Left cardiac atrium (tissue), 4 donors: ENCODE measurements at regions not wholly inside any gene's neighbourhood (a gene's known extent, or its start where the extent isn't known, plus 50 kb on each side); places are given as distances from the start of the nearest gene placed in this dataset.

Source experiments
- ATAC-seq, 2 donors: fragments of 200-7000 bp; cut with Tn5 transposase; one replicate each; pipeline ENCODE4 v1.9.1; 2020; ENCODE audit warnings: mild to moderate bottlenecking in 2 of 2, moderate library complexity in 2 of 2
- DNase-seq: peaks from one replicate; pipeline ENCODE4 v3.0.0-alpha.2; 2020
- intact Hi-C, 2 donors: fragments of 100-400 bp; cut with DNase I; formaldehyde crosslinking; loops; one replicate each; pipeline versions ENCODE4 v1.14.1 to v1.15.1; 2022 to 2023
- donor health status: DM: no; HTN: yes; CAD: no.
- donor health status: DM: no; HTN: yes; CAD: no; lungs with severe emphysema.
- donor health status: DM: yes; HTN: yes; CAD: no.
- donor health status: Dilated cardiomyopathy.

DNA sequence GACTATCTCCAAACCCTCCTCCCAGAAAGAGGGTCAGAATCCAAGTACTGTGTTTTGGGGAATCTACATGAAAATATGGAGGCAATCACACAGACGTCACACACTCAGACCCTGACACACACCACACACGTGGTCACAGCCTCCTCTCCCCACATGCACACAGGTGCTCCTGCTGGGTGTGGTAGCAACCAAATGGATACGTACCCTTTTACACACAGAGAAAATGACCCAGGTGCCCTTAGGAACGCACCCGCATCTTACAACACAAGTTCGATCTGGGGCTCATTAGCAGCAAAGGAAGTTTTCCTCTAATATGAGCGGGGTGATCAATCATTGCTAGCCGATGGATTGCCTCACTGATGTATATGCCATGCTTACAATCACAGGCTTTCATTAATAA is 480.2 kb upstream of the KLF4 start:
- DNase-seq (no peak), ATAC-seq (no peak)
- intact Hi-C loops, result no loop called here

DNA sequence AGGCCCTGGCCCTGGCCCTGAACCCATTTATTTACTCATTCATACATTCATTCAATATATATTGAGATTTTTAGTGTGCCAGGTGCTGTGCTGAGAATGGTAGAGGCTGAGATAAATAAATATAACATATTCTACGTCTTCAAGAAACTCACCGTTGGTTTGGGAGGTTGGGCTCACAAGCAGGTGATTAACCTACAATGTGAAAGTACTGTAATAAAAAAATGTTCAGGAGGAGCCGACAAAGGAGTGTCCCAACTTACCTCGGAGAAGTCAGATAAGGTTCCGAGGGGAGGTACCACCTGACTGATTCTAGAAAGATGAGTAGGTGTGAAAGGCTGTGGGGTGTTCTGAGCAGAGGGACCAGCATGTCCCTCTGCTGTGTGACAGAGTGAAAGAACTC is 479.6 kb upstream of the KLF4 start:
- intact Hi-C loops, result no loop called here
- DNase-seq, result no peak
- ATAC-seq, result no peak

DNA sequence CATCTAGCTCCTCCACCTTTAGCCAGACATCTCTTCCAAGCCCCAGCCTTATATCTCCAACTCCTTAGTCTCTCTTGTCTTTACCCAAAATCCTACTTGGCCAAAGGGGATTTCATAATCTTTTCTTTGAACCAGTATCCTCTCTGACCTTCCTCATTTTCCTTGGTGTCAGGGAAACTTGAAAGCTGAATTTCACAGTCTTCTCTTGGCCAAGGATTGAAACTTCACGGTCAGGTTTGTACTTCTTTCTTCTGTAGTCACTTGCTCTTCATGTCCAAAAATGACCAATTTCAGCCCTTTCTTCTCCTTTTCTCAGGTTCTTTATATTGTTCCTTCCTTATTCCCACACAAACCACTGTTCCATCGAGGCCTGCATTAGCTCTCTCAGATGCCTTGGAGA is 473.7 kb upstream of the KLF4 start:
- no peak for DNase-seq
- intact Hi-C loops, result no loop called here
- no peak for ATAC-seq

DNA sequence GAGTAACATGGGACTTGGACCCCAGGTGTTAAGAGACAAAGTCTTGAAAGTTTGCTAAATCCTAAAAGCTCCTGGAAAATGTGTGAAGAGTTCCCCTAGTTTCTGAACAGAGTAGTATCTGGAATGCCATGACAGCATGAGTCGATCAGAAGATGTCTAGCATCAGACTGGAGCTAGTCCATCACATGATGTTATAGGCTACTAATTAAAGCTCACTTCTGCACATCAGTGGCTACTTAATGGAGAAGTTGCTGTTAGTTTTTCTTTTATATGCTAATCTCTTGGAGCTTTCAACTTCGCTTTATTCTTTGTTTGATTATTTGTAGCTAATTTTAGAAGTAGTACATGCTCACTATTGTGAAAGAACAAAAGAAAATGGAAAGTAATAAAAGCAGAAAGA is 471.3 kb upstream of the KLF4 start:
- intact Hi-C loops, result no loop called here
- ATAC-seq (no peak), DNase-seq (no peak)

DNA sequence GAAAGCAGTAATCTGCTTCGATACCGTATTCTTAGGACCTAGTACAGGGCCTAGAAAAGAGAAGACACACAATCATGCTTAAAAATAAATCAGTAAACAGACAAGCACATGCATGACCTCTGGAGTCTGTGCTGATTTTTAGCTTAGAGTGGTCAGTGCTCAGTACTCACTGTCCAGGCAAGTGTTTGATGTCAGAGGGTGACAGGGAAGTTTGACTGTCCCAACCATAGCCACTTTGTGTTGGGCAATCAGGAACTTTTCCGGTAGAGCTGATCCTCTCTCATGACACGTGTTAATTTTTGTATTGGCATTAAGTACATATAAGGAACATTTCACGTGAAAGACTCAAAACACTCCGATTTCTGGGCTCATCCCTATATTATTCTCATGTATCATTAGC is 464.7 kb upstream of the KLF4 start:
- DNase-seq (no peak), ATAC-seq (peak in 1 of 2 donors; percentile 43)
- intact Hi-C loops, result no loop called here

DNA sequence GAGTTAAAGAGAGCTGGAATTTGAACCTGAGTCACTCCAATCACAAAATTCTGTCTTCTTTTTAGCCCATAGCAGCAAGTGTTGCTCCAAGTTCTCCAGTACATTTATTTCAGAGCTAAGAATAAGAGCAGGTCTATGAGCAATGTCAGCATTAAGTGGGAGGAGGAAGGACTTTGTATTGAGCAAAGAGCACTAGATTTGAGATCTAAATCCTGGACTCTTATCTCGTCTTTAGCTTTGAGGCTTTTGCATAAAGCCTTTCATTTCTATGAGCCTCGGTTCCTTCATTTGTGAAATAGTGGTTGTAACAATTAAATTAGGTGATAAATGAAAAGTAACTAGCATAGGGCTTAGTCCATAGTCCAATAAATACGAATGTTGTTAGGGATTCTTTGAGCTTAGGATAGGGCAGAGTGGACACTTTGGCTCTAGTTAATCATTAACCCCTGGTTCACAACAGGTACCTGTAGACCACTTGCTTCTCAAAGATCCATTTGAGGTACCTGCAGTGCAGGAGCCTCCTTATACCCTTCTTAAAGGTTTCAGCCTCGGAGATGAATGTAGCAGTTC is 464.1 kb upstream of the KLF4 start:
- intact Hi-C loops, result no loop called here
- ATAC-seq (no peak), DNase-seq (no peak)

DNA sequence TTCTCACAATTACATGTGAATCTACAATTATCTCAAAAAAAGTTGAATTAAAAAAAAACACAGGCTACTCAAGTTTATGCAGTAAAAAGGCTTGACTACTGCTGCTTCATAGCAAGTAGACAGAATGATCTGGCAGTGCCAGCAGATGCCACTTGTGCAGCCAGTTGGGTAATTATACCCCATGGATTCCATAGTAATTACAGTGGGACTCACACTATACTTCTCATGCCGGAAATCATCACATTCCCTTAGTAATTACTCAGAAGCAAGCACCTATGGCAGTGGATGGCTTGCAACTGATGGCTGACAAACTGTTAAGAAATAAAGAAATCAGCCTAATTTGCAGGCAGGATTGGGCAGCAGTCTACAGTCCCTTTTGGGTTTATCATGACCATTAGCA is 463.2 kb upstream of the KLF4 start:
- DNase-seq (no peak), ATAC-seq (no peak)
- intact Hi-C loops, result no loop called here

DNA sequence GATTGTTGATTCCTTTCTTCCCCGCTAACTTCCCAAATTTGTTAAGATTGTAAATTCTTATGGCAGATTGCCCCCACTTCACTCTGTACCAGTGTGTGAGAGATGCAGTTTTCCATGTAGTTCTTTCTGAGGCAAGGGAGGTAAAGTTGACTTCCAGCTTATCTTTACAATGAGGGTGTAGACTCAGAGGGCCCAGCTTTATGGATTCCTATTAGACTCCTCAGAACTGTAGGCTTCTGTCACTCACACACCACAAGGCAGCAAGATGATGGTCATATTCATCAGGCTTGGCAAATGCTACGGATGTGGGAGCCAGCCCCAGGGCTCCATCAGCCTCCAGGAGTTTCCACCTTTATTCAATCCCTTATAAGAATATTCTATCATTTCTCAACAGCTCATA is 461.9 kb upstream of the KLF4 start:
- ATAC-seq (no peak), DNase-seq (no peak)
- intact Hi-C loops, result no loop called here

DNA sequence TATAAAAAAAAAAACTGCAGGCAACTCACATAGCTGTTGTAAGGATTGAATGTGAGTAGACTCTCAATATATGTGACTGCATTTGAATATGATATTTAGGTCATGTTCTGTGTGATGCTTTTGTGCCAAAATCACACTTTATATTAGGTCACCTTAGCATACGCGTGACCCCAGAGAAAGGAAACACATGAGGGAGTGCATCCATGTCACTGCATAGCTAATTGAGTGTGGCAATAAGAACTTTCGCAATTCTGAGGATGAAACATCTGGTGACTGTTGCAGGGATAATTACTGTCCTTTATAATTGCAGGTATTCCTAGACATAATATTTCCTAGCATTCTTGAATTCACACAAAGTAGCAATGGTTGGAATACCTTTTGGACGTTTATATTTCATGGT is 459.5 kb upstream of the KLF4 start:
- ATAC-seq (no peak), DNase-seq (no peak)
- intact Hi-C loops, result no loop called here

DNA sequence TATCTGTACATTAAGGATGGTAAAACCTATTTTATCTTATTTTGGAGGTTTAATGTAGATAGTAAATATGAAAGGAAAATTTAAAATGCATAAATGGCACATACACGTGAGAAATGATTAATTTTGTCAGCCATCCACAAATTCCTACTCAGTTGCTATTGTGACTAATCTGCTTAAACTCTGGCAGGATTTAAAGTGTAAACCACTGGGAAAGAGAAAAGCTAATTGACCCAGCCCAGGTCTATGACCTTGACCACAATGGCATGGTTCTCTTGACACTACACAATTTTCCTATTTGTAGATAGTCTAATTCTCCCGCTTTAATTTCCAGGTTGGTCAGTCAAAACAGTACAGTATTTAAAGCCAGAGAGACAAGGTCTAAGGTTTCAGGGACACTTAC is 459.0 kb upstream of the KLF4 start:
- DNase-seq (no peak), ATAC-seq (no peak)
- intact Hi-C loops, result no loop called here

DNA sequence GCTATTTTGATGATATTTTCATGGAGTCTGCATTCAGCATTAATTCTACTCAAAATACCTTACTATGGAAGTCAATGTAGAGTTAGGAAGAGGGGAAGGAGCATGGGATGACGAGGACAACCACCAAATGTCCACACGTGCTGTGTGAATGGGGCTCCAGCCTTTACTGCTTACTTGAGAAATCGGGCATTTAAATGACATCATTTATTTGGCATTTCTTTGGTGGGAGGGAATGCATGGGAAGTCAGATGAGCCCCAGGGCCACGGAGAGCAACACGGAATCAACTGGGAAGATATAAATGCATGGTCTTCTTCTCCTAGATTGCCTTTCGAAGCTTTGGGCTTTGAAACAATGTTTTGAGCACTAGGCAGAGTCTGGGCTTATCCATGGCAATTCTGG is 458.5 kb upstream of the KLF4 start:
- ATAC-seq (no peak), DNase-seq (no peak)
- intact Hi-C loops, result no loop called here

DNA sequence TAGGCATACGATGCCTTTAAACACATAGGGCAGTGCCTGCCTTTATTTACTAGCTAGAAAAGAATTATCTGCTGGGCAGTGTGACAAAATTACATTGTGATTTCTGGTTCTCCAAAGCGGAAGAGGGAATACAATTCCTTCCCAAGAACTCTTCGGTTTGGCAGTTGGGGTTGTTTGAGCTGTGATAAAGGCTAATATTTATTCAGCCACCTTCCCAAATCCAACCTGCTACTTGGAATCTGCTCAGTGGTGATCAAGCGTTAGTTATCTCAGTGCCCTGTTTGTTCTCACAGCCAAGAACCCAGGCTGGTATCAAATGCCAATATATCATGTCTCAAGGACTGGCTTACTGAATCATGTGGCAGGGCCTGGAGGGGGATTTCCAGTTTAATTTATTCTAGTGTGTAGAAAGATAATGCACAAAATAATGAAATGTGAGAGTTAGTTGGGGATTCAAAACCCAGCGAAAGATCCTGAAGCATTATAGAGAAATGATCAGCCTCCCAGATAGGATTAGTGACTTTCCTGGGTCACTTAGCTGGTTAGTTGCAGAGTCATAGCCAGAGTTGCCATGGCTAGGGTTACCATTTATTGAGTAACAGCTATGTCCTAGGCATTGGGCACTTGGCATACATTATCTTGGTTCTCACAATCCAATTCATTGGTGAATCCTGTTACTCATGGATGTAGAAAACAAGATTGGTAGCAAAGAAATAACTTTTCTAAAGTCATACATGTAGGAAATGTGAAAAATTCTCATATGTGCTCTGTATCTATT is 457.0 kb upstream of the KLF4 start:
- DNase-seq (no peak), ATAC-seq (no peak)
- intact Hi-C loops, result no loop called here

DNA sequence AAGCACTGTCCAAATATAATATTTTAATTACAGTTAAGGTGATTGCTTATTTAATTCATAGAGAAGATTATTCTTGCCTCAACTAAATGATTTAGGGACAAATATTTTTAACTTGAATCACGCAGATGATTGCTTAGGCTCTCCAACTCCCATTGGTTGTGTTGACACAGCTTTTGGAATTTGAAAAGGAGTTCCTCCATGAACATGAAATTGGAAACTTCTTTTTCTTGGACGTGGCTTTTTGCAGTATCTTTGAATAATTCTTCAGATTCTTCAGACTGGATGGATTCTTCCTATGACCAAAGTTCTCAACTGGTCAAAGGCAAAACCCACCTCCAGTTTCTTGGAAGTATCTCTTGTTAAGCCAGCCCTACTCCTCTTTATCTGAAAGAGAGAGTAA is 456.4 kb upstream of the KLF4 start:
- no peak for ATAC-seq
- no peak for DNase-seq
- intact Hi-C loops, result no loop called here

DNA sequence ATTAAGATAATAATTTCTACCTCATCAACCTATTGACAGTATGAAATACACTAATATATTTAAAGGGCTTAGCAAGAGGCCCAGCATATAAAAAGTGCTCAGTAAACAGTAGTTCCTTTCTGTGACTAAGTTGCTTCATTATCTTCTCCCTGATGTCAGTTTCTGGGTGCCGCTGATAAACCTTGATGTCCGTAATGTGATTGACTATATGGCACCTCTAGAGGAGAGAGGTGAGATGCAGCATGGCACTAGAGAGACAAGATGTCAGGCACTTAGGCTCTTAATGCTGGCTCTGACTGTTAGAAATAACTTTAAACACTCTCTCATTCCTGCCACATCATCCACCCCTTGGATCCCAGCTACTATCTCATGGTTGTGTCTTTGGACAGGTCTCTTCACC is 455.9 kb upstream of the KLF4 start:
- ATAC-seq, result no peak
- intact Hi-C loops, result no loop called here
- no peak for DNase-seq

DNA sequence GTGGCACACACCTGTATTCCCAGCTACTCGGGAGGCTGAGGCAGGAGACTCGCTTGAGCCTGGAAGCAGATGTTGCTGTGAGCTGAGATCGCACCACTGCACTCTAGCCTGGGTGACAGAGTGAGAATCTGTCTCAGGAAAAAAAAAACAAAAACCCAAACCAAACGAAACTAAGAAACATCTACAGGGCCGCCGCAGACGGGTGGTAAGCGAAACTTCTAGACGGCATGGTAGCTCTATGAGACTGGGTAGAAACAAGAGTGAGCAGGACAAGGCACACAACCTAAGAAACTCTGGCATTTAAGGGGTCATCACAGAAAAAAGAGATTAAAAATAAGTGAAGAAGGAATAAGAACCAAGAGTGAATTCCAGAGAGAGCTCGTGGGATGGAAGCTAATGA is 454.8 kb upstream of the KLF4 start:
- ATAC-seq (no peak), DNase-seq (no peak)
- intact Hi-C loops, result no loop called here

DNA sequence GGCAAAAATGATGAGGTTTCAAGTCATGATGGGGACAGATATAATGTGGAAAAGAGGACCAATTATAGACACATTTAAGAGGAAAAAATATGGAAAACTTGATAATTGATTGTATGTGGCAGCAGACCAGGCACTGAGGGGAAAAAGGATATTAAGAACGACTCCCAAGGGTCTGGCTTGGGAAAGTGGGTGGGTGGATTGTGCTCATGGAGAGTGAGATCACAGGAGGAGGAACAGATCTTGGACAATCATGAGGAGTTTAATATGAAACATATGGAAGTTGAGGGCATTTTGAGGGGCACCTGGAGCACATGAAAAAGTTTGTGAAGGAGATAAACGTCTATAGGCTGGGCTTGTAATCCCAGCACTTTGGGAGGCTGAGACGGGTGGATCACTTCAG is 454.3 kb upstream of the KLF4 start:
- DNase-seq, result no peak
- ATAC-seq, result no peak
- intact Hi-C loops, result no loop called here

DNA sequence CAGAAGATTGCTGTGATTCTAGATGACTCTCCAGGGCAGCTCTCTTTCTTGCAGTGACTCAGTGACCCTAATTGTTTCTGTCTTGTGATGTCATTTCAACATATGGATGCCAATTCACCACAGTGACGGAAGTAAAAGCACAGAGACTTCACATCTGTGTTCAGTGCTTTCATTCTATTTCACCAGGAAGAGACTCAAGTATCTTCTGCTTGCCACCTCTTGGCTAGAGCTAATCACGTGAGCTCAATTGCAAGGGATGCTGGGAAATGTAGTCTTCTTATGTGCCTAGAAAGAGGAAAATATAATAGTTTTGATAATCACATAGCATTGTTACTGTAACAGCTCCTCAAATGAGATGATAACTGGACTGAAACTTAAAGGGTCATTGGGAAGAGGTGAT is 453.3 kb upstream of the KLF4 start:
- intact Hi-C loops, result no loop called here
- ATAC-seq (no peak), DNase-seq (no peak)

DNA sequence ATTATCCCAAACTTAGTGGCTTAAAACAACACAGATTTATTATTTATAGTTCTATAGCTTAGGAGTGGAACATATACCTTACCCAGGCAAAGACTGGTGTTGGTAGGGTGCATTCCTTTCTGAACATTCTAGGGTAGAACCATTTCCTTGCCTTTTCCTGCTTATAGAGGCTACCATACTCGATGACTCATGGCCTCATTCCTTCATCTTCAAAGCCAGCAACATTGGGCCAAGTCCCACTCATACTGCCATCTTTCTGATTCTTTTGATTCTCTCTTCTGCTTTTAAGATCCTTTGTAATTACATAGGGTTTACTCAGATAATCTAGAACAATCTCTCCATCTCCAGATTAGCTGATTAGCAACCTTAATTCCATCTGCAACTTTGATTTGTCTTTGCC is 452.7 kb upstream of the KLF4 start:
- no peak for ATAC-seq
- intact Hi-C loops, result no loop called here
- no peak for DNase-seq

DNA sequence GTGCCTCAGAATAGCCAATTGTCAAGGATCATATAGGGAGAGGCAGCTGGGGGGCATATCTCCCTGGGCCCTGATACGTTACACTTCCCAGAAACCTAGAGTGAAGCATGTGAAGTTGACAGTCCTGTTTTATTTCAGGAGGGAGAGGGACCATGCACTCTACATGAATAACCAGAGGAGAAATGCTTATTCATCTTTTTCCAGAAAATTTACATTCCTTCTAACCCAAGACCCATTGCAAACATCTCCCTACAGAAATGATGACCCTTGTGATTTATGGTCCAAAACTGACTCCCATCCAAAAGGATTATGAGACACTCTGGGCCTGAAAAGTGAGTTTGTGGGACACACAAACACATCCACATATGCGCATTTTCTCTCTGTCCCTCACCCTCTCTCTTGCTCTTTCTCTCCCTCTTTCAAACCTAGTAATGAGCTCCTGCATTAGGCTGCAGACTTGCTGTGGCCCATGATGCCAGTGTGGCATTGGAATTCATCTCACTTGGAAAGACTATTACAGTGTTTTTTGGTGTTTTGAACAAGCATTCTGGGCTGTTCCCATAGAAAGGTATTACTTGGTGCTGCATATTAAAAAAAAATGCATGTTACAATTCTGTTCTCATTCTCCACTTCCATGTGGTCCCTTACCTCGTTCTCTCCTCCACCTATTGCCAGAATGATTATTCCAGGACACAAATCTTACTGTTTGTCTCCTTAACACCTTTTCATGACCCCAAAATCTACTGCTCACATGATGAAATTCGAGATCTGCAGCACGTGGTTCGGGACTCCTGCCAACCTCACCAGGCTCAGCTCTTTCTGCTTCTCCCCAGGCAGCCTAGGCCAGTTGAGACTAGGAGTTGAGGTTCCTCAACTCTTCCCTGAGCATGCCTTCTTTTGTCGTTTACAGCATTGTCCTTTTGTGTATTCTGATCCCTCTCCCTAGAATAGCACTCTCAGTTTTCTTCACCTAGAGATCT is 451.3 kb upstream of the KLF4 start:
- intact Hi-C loops, result no loop called here
- DNase-seq, result no peak
- no peak for ATAC-seq

DNA sequence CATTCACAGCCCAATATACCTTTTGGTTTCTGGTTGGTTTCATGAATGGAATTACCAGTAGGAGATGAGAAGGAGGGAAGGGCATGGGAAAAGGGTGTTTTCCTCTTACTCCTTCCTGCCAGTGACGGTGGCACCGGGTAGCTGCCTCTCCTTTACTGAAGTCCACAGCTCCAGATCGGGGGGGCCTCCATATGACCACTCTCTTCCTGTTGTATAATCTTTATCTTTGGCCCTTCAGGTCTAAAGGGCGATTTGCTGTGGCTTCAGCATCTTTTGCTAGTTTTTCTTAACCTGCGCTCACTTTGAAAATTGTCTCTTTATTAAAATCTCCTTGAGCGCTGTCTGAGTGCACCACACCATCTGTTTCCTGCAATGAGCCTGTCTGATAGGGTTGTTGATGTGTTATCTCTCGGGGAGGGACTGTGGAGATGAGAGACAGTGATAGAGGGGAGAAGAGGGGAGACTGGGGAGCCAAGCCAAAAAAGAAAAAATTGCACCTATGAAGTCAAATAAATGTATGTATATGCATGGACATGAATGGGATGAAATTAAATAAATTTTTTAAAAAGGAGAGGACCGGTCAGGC is 449.3 kb upstream of the KLF4 start:
- DNase-seq, result no peak
- ATAC-seq, result no peak
- intact Hi-C loops, result no loop called here
